ENCODE measurements at regions not wholly inside any gene's neighbourhood (a gene's known extent, or its start where the extent isn't known, plus 50 kb on each side); places are given as distances from the start of the nearest gene placed in this dataset.

GRCh38 chr10:130382031-130382430 lies 245.8 kb downstream of the GLRX3 start:
- TF ChIP-seq, protein P1, sequence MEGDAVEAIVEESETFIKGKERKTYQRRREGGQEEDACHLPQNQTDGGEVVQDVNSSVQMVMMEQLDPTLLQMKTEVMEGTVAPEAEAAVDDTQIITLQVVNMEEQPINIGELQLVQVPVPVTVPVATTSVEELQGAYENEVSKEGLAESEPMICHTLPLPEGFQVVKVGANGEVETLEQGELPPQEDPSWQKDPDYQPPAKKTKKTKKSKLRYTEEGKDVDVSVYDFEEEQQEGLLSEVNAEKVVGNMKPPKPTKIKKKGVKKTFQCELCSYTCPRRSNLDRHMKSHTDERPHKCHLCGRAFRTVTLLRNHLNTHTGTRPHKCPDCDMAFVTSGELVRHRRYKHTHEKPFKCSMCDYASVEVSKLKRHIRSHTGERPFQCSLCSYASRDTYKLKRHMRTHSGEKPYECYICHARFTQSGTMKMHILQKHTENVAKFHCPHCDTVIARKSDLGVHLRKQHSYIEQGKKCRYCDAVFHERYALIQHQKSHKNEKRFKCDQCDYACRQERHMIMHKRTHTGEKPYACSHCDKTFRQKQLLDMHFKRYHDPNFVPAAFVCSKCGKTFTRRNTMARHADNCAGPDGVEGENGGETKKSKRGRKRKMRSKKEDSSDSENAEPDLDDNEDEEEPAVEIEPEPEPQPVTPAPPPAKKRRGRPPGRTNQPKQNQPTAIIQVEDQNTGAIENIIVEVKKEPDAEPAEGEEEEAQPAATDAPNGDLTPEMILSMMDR (conservative IDR thresholded peaks at IDR 0.05): no peak
- no peak for TF ChIP-seq ZFX (IDR thresholded peaks at IDR 0.05)
- no peak overlapping the region for H3K27ac ChIP-seq

- H3K27ac ChIP-seq: no peak overlapping the region
- TF ChIP-seq ZFX (IDR thresholded peaks at IDR 0.05): no peak
- TF ChIP-seq, protein P1 (conservative IDR thresholded peaks at IDR 0.05): no peak
These were observed 251.9 kb downstream of the GLRX3 start for GRCh38 chr10:130387936-130388580.

- TF ChIP-seq ZFX (IDR thresholded peaks at IDR 0.05): no peak
- TF ChIP-seq, protein P1 (conservative IDR thresholded peaks at IDR 0.05): no peak
- H3K27ac ChIP-seq: no peak overlapping the region
These were observed 252.6 kb downstream of the GLRX3 start for GRCh38 chr10:130388746-130389145.

- TF ChIP-seq ZFX (IDR thresholded peaks at IDR 0.05): no peak
- TF ChIP-seq, protein P1 (conservative IDR thresholded peaks at IDR 0.05): no peak
These were observed 253.7 kb downstream of the GLRX3 start for GRCh38 chr10:130389906-130390305.

DNA sequence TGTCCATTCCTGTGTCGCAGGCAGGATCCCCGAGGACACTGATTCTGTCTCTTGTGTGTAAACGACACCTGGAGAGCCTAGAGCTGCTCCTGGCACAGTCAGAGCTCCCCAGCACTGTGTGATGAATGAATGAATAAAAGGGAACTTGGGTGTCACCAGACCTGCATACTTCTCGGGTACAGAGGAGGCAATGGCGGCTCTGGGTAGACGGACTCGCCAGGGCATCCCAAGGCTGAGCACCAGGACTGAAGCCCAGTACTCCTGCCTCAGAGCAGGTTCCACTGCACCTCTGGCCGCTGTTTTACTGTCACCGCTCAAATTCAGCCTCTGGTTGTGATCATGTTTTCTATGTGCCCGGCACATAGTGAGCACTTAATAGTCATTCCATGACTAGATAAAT lies 255.8 kb downstream of the GLRX3 start:
- H3K27ac ChIP-seq: no peak overlapping the region
- no peak for TF ChIP-seq ZFX (IDR thresholded peaks at IDR 0.05)
- TF ChIP-seq, protein P1 (conservative IDR thresholded peaks at IDR 0.05): no peak

More at GRCh38 chr10:130389906-130390305, 253.7 kb downstream of the GLRX3 start:
- no peak overlapping the region for H3K27ac ChIP-seq

DNA sequence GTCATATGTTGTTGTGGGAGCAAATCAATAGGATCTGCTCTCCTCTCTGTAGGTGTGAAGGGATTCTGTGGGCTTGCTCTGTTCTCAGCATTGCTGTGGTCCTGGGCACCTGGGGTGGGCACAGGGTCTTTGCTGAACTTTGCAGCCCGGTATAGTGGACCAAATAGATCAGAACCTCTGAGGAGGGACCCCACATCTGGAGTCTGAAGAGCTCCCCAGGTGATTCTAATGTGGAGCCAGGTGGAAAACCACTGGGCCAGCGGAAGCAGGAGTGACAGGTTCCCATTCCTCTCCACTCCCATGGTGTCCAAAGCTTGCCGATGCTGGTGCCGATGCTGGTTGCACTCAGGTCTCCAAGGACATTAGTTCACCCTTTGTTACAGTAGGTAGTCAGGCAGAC lies 257.2 kb downstream of the GLRX3 start:
- no peak overlapping the region for H3K27ac ChIP-seq
- TF ChIP-seq, protein P1 (conservative IDR thresholded peaks at IDR 0.05): no peak
- no peak for TF ChIP-seq ZFX (IDR thresholded peaks at IDR 0.05)

- no peak overlapping the region for H3K27ac ChIP-seq
- TF ChIP-seq ZFX (IDR thresholded peaks at IDR 0.05): no peak
- TF ChIP-seq, protein P1 (conservative IDR thresholded peaks at IDR 0.05): no peak
These were observed 258.6 kb downstream of the GLRX3 start for GRCh38 chr10:130394832-130395231.
